Endothelial cell of hepatic sinusoid (primary cell): ENCODE measurements at regions not wholly inside any gene's neighbourhood (a gene's known extent, or its start where the extent isn't known, plus 50 kb on each side); places are given as distances from the start of the nearest gene placed in this dataset.

Experiments
- in situ Hi-C: cut with HindIII; loops from 2 replicates; pipeline ENCODE4 v1.10.0; 2017; ENCODE audit warnings: low sequenced_read_pairs

- in situ Hi-C loops = no loop called here
Measured at GRCh38 chr13:26968431-26969341, 202.9 kb downstream of the USP12 start.

DNA sequence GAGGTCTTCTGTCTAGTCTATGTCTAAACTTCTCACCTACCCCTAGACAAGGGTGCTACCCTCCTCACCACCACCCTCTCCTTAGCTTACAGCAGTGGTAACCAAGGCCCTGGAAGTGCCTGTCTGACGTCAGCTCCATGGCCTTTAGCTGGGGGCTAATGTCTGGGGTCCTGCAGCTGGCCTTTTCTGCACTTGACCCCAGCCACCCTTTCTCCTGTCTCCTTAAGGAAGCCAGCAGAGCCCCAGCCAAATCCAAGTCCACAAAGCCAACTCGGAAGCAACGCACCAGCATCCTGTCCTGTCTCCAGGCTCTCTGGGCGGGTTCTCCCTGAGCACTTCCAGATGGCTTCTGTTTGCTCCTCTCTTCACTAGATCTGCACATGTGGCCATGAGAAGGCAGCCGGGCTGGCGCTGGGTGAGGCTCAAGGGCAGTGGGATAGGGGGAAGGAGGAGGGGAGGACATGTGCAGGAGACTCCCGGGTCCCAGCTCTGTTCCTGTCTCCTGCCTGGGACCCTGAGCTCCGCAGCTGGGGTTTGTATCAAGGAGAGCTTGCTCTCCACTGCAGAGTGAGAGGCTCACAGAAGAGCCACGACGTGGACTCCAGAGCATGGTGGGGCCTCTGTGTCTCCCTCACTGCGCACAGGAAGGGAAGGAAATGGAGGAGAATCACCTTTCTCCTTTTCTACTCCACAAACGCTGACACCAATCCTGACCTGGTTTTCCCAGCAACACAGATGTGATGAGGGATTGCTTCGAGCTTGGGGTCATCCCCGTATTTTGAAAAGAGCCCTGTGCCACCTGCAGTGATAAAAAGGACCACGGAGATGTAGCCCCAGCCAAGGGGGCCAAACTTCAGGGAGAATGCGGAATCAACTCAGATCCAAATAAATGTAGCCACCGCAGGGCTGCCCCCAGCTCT is 204.2 kb downstream of the USP12 start:
- in situ Hi-C loops = no loop called here

DNA sequence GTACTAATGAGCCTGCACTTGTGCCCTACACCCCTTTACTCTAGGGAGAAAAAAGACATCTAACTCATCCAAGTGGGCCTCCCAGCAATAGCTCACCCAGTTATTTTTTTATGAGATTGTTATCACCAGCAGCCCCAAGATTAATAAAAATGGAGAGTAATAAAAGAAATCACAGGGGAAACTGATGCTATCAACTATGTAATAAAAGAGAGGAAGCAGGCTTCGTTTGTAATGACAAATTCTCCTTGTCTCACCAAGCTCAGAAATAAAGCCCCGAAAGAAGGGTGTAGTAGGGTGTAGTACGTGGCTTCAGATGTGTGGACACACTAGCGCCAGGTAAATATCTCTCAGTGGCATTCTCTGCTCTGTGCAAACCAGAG is 204.9 kb downstream of the USP12 start:
- in situ Hi-C loops = no loop called here

GRCh38 chr13:26965952-26966700 is 205.5 kb downstream of the USP12 start:
- in situ Hi-C loops = no loop called here

DNA sequence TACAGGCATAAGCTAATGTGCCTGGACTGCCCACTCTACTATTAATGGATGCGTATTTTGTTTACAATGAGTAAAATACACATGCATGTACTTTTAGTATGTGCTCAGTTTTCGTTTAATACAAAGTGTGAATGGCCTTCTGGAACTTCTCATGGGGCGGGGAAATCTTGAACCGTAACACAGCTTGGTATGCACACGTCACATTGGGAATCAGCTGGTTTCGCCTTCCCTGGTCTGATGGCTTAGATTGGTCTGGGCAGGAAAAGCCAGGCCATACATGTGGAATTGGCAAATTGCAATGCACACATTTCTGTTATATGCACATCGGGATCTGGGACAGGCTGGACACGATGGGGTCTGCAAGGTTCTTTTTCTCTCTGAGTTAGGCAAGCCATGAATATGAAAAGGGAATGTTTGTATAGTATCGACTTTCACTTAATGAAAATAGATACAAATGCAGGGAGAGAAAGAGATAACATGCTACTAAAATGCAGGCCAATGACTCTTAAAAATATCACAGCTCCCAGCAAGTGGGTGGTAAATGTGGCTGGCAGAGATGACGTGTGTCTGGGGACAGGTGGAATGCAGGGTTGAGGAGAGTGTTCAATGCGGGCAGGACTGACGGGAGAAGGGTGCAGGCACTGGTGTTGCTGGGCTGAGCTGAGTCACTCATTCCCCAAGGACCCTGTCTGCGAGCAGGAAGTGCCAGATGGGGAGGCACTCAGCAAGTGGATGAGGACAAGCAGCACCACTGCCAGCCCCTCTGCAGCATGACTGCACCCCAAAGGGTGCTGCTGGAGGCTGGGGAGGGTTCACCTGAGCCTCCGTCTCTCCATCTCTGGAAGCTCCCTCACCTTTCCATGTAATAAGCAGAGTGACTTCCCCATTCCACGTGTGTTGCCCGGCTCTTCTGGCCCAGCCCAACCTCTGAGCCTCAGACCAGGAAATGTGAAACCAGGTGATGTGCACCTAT is 204.0 kb upstream of the GPR12 start:
- in situ Hi-C loops = no loop called here

- in situ Hi-C loops = no loop called here
Measured at GRCh38 chr13:26962671-26963070, 202.1 kb upstream of the GPR12 start.

DNA sequence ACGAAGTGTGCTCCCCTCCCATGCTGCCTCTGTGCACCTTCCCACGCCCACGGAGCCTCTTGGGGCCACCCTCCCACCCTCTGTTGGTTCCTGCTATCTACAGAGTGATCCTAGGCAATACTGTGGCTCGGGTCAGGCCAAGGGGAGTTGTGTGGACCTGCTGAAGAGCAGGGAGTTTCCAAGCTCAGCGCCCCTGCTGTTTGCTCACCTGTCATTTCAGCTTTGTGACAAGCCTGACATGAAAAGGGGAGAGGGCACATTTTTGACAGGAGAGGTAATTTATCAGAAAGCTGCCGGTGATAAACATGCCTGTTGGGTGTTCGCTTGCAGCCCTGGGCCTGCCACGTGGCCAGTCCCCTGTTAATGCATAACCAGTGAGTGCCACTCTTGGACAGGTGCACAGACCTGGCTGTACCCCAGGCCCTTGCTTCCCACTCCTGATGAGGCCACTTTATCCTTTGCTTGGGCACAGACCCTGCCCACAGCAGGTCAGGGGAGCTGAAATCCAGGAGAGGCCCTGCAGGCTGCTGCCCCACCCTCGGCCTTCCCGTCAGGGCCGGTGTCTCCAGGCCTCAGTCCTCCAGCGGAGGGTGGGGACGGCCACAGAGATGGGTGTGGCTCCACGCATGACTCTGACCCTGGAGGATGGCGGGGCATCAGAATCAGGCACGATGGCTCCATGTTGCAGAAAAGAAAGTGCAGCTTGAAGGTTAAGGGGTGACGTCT is 201.5 kb upstream of the GPR12 start:
- in situ Hi-C loops = no loop called here

- in situ Hi-C loops = no loop called here
Measured at GRCh38 chr13:26957182-26957581, 196.6 kb upstream of the GPR12 start.

DNA sequence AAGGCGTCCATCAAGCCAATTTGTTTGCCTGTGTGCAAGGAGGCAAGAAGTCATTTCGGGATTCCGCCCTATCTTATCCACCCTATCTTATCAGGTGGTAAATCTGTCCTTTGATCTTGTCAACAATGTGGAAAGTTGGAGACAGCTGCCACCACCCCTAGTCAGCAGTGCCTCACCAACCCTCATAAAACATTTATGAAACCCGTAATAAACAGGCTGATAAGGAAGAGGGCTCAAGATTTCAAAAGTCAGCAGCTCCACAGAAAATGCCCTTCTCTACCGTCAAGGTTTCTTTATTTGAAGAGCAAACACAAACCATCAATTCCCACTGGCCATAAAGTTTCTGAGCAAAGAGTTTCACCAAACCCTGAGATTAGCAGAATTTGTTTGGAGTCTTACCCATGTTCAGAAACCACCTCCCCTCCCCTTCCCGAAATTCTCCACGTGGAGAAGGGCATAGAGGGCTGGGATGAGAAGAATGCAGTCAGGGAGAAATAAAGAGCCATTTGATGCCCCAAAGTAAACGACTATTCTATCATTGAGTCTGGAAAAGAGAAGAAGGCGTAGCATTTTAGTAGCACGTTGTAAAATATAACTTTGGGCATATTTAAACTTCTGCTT is 196.0 kb upstream of the GPR12 start:
- in situ Hi-C loops = no loop called here

- in situ Hi-C loops = no loop called here
Measured at GRCh38 chr13:26954976-26955375, 194.4 kb upstream of the GPR12 start.

GRCh38 chr13:26953291-26953690 is 192.7 kb upstream of the GPR12 start:
- in situ Hi-C loops = no loop called here

- in situ Hi-C loops = no loop called here
Measured at GRCh38 chr13:26952551-26953143, 192.1 kb upstream of the GPR12 start.

- in situ Hi-C loops = no loop called here
Measured at GRCh38 chr13:26951581-26952177, 191.1 kb upstream of the GPR12 start.

DNA sequence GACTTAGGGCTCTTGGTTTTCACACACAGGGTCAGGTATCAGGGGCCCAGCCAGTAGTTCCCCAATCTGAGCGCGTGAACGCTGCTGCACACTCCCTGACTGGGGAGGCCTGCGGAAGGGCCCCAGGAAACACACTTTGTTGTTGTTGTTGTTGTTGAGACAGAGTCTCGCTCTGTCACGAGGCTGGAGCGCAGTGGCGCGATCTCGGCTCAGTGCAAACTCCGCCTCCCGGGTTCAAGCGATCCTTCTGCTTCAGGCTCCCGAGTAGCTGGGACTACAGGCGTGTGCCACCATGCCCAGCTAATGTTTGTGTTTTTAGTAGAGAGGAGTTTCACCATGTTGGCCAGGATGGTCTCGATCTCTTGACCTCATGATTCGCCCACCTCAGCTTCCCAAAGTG is 190.4 kb upstream of the GPR12 start:
- in situ Hi-C loops = no loop called here

GRCh38 chr13:26950546-26950945 is 190.0 kb upstream of the GPR12 start:
- in situ Hi-C loops = no loop called here

DNA sequence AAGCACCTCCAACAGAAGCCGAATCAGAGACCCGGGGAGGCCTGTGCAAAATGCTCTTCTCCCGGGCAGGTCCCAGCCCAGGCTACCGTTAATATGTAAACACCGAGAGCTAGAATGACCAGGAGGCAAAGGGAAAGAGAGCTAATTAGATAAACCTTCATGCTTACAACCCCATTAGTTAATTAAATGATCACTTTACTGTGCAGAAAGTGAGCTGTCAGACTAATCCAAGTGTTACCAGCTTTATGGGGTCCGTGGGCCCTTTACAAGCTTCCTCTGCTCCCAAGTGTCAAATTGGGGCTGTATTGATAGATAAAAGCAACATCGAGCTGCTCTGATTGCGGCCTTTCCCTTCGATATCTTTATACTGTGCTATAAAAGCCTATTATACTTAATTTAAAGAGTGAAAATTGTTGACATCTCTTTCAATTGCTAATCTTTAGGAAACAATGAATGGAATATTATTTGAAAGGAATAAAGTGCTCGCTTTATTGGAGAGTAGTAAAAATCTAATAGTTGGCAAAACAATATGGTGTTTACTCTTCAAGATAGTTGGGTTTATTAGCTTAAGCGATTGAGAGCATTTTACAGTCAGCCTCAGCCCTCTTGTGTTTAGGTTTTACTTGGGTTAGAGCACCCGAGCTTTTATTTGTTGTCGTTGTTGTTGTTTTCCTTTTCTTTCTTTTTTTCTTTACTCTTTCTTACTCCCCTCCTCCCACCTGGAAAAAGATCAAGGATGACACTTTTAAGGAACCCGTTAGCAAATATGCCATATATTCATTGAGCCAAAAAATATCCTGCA is 189.3 kb upstream of the GPR12 start:
- in situ Hi-C loops = loop anchor here (5.0 to 10.0 kb wide), 3 partner anchors 52 to 345 kb away; no protein-coding TSS in a partner anchor

DNA sequence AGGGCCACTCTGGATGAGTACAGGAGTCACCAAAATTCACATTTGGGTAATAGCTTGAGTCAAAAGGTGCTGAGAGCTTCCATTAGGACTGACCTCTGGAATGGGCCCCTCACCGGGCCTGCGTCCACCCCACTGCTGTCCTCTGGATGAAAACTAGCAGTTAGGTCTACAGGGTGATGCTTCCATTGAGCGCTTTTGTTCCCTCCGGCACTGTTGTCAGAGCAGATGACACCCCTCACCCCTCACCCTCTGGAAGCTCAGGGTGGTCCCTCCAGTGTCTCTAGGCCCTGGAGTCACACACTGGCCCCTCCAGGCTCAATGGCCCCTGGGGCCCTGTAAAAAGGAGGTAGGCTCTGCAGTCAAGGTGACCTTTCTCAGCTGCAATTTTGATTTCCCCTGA is 187.8 kb upstream of the GPR12 start:
- in situ Hi-C loops = loop anchor here (5.0 to 10.0 kb wide), 3 partner anchors 54 to 346 kb away; no protein-coding TSS in a partner anchor
